HEK293 (cell line): ENCODE measurements at regions not wholly inside any gene's neighbourhood (a gene's known extent, or its start where the extent isn't known, plus 50 kb on each side); places are given as distances from the start of the nearest gene placed in this dataset.

Experiments
- CTCF ChIA-PET: fragments of 350-600 bp; formaldehyde crosslinking; extraction: SDS; loops from one replicate; lab custom pipeline; 2021; ENCODE audit warnings: antibody characterized with exemption; lab: Yijun Ruan, JAX
- POLR2A ChIA-PET: fragments of 300-600 bp; formaldehyde crosslinking; extraction: SDS; loops from one replicate; lab custom pipeline; 2020; ENCODE audit warnings: antibody characterized with exemption, inconsistent platforms; lab: Yijun Ruan, JAX
- H3K27ac ChIP-seq: fragments of 200-500 bp; sonication (Bioruptor generic); 2 replicates; pipeline ENCODE4 v1.5.1; 2014; ENCODE audit warnings: low read depth, low read length, control low read depth, inconsistent platforms; ENCODE audit errors: extremely low read depth
- H3K36me3 ChIP-seq, 2 experiments: fragments of 200-500 bp in 1 of 2; sonication (Bioruptor generic) in 1 of 2; 1 replicate in 1 of 2; 2 replicates in 1 of 2; pipeline ENCODE4 v1.5.1; 2014 to 2017; ENCODE audit warnings: inconsistent platforms in 2 of 2, low read length in 2 of 2; ENCODE audit not compliant: control insufficient read depth in 2 of 2, insufficient read depth in 1 of 2
- H3K4me1 ChIP-seq: fragments of 200-500 bp; sonication (Bioruptor generic); 2 replicates; pipeline ENCODE4 v1.5.1; 2014; ENCODE audit warnings: mild to moderate bottlenecking, low read length, inconsistent platforms; ENCODE audit not compliant: control insufficient read depth, insufficient read depth
- H3K4me3 ChIP-seq: 2 replicates; pipeline ENCODE4 v1.5.1; 2011; ENCODE audit warnings: low read depth, mild to moderate bottlenecking, control low read depth, low read length, moderate library complexity
- H3K9me3 ChIP-seq: fragments of 200-500 bp; sonication (Bioruptor generic); 2 replicates; pipeline ENCODE4 v1.5.1; 2014; ENCODE audit warnings: low read depth, low read length, inconsistent platforms; ENCODE audit not compliant: control insufficient read depth, insufficient read depth
- MEIS1 ChIP-seq: sonication (generic); formaldehyde crosslinking; IDR thresholded peaks from 2 replicates; pipeline ENCODE4 v1.8.1; 2022; ENCODE audit warnings: missing genetic modification reagents, mild to moderate bottlenecking, borderline replicate concordance
- TCF7L2 ChIP-seq: IDR thresholded peaks from 2 replicates; pipeline ENCODE4 v1.6.1; 2011; ENCODE audit warnings: low read depth, mild to moderate bottlenecking, inconsistent platforms, low read length, moderate library complexity, borderline replicate concordance
- WT1 ChIP-seq: fragments of 450-650 bp; formaldehyde crosslinking; IDR thresholded peaks from 2 replicates; pipeline ENCODE4 v1.5.1; 2016; ENCODE audit warnings: missing biosample characterization, missing genetic modification characterization
- ZNF184 ChIP-seq: fragments of 450-650 bp; IDR thresholded peaks from 2 replicates; pipeline ENCODE4 v1.5.1; 2018; ENCODE audit warnings: missing biosample characterization, mild to moderate bottlenecking, missing genetic modification characterization
- ZNF19 ChIP-seq: fragments of 450-650 bp; formaldehyde crosslinking; IDR thresholded peaks from 2 replicates; pipeline ENCODE4; 2016; ENCODE audit warnings: missing biosample characterization, missing genetic modification characterization, low read depth
- ZNF23 ChIP-seq: fragments of 450-650 bp; formaldehyde crosslinking; IDR thresholded peaks from 2 replicates; pipeline ENCODE4 v1.5.1; 2016; ENCODE audit warnings: missing biosample characterization, missing genetic modification characterization, borderline replicate concordance
- ZNF274 ChIP-seq, 2 experiments: fragments of 200-500 bp in 1 of 2; fragments of 450-650 bp in 1 of 2; sonication (Bioruptor generic) in 1 of 2; formaldehyde crosslinking in 1 of 2; IDR thresholded peaks; 2 replicates each; pipeline versions ENCODE4 v1.5.1 to v1.6.1; 2014 to 2016; ENCODE audit warnings: borderline replicate concordance in 1 of 2, inconsistent platforms in 1 of 2, low read length in 1 of 2, missing biosample characterization in 1 of 2, missing genetic modification characterization in 1 of 2
- ZNF426 ChIP-seq: fragments of 450-650 bp; formaldehyde crosslinking; IDR thresholded peaks from 2 replicates; pipeline ENCODE4 v1.5.1; 2017; ENCODE audit warnings: missing biosample characterization, missing genetic modification characterization, mild to moderate bottlenecking, inconsistent platforms, moderate library complexity
- ZNF529 ChIP-seq: fragments of 450-650 bp; formaldehyde crosslinking; IDR thresholded peaks from 2 replicates; pipeline ENCODE4 v1.5.1; 2017; ENCODE audit warnings: missing genetic modification characterization, missing biosample characterization; ENCODE audit not compliant: insufficient replicate concordance
- ZNF76 ChIP-seq: fragments of 450-650 bp; formaldehyde crosslinking; IDR thresholded peaks from 2 replicates; pipeline ENCODE4; 2016; ENCODE audit warnings: low read depth, missing biosample characterization, missing genetic modification characterization, borderline replicate concordance
- ZNF792 ChIP-seq: fragments of 450-650 bp; formaldehyde crosslinking; IDR thresholded peaks from 2 replicates; pipeline ENCODE4 v1.5.1; 2016; ENCODE audit warnings: missing biosample characterization, missing genetic modification characterization
- TF ChIP-seq, protein P1 (sequence below): fragments of 450-650 bp; formaldehyde crosslinking; IDR thresholded peaks from 2 replicates; pipeline ENCODE4 v1.5.1; 2016; ENCODE audit warnings: missing biosample characterization, missing genetic modification characterization
- TF ChIP-seq, protein P2 (sequence below): fragments of 450-650 bp; formaldehyde crosslinking; IDR thresholded peaks from 2 replicates; pipeline ENCODE4 v1.5.1; 2017; ENCODE audit warnings: missing biosample characterization, missing genetic modification characterization
- TF ChIP-seq, protein P3 (sequence below): fragments of 450-650 bp; formaldehyde crosslinking; IDR thresholded peaks from 2 replicates; pipeline ENCODE4 v1.5.1; 2016; ENCODE audit warnings: missing biosample characterization, missing genetic modification characterization, low read depth
- TF ChIP-seq, protein P4 (sequence below): fragments of 450-650 bp; formaldehyde crosslinking; IDR thresholded peaks from 2 replicates; pipeline ENCODE4 v1.5.1; 2016; ENCODE audit warnings: missing biosample characterization, missing genetic modification characterization
- TF ChIP-seq, protein P5 (sequence below): fragments of 450-650 bp; formaldehyde crosslinking; IDR thresholded peaks from 2 replicates; pipeline ENCODE4 v1.5.1; 2016; ENCODE audit warnings: missing biosample characterization, missing genetic modification characterization, borderline replicate concordance
- TF ChIP-seq, protein P6 (sequence below): fragments of 450-650 bp; formaldehyde crosslinking; IDR thresholded peaks from 2 replicates; pipeline ENCODE4 v1.5.1; 2017; ENCODE audit warnings: missing biosample characterization, missing genetic modification characterization
- TF ChIP-seq, protein P7 (sequence below): fragments of 450-650 bp; formaldehyde crosslinking; IDR thresholded peaks from 2 replicates; pipeline ENCODE4 v1.5.1; 2016; ENCODE audit warnings: missing biosample characterization, missing genetic modification characterization

DNA sequence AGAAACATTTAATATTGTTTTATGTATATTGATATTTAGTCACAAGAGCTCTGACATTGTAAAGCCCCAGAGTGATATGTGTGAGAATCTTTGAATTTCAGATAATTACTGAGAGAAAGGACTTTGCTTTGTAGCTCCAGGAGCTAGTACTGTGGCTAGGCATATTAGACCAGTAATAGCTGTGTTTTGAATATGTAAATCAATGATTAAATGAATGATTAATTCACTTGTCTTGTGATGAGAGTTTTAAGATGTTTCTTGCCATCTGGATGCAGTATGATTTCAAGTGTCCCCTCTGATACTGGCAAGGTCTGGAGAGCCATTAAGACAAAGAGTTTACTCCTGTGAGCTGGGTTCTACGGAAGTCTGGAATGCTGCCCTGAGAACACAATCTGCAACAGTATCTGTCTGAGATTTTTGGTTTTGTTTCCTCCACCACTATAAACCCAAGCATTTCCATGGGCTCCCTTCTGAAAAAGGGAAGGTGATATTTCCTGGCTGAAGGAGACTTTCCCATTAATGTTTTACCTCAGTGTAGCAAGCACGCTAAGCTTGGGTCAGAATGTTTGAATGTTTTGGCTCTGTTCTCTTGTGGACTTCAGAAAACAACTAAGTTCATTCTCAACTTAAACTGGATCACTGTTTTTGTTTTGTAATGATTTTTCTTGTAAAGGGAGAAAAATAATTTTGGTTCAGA, 61.3 kb upstream of the BICC1 start:
- no peak for TF ChIP-seq ZNF274 (IDR thresholded peaks at IDR 0.05; ENCODE audit: low read length)
- no peak for TF ChIP-seq ZNF274 (tag by site-specific recombination; IDR thresholded peaks at IDR 0.05; ENCODE audit: borderline replicate concordance)
- TF ChIP-seq, protein P1, sequence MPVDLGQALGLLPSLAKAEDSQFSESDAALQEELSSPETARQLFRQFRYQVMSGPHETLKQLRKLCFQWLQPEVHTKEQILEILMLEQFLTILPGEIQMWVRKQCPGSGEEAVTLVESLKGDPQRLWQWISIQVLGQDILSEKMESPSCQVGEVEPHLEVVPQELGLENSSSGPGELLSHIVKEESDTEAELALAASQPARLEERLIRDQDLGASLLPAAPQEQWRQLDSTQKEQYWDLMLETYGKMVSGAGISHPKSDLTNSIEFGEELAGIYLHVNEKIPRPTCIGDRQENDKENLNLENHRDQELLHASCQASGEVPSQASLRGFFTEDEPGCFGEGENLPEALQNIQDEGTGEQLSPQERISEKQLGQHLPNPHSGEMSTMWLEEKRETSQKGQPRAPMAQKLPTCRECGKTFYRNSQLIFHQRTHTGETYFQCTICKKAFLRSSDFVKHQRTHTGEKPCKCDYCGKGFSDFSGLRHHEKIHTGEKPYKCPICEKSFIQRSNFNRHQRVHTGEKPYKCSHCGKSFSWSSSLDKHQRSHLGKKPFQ (tag by site-specific recombination): no peak
- TF ChIP-seq ZNF529 (tag by site-specific recombination): no peak
- TF ChIP-seq ZNF76 (tag by site-specific recombination): no peak
- no peak for TF ChIP-seq ZNF19 (tag by site-specific recombination)
- no peak for TF ChIP-seq ZNF426 (tag by site-specific recombination)
- no peak for TF ChIP-seq ZNF792
- TF ChIP-seq, protein P2, sequence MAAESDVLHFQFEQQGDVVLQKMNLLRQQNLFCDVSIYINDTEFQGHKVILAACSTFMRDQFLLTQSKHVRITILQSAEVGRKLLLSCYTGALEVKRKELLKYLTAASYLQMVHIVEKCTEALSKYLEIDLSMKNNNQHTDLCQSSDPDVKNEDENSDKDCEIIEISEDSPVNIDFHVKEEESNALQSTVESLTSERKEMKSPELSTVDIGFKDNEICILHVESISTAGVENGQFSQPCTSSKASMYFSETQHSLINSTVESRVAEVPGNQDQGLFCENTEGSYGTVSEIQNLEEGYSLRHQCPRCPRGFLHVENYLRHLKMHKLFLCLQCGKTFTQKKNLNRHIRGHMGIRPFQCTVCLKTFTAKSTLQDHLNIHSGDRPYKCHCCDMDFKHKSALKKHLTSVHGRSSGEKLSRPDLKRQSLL (tag by site-specific recombination): no peak
- TF ChIP-seq WT1: no peak
- TF ChIP-seq, protein P3, sequence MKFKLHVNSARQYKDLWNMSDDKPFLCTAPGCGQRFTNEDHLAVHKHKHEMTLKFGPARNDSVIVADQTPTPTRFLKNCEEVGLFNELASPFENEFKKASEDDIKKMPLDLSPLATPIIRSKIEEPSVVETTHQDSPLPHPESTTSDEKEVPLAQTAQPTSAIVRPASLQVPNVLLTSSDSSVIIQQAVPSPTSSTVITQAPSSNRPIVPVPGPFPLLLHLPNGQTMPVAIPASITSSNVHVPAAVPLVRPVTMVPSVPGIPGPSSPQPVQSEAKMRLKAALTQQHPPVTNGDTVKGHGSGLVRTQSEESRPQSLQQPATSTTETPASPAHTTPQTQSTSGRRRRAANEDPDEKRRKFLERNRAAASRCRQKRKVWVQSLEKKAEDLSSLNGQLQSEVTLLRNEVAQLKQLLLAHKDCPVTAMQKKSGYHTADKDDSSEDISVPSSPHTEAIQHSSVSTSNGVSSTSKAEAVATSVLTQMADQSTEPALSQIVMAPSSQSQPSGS (tag by site-specific recombination): no peak
- no peak for TF ChIP-seq ZNF23 (tag by site-specific recombination)
- TF ChIP-seq, protein P4, sequence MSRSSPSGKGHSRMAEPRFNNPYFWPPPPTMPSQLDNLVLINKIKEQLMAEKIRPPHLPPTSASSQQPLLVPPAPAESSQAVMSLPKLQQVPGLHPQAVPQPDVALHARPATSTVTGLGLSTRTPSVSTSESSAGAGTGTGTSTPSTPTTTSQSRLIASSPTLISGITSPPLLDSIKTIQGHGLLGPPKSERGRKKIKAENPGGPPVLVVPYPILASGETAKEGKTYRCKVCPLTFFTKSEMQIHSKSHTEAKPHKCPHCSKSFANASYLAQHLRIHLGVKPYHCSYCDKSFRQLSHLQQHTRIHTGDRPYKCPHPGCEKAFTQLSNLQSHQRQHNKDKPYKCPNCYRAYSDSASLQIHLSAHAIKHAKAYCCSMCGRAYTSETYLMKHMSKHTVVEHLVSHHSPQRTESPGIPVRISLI (tag by site-specific recombination): no peak
- TF ChIP-seq, protein P5, sequence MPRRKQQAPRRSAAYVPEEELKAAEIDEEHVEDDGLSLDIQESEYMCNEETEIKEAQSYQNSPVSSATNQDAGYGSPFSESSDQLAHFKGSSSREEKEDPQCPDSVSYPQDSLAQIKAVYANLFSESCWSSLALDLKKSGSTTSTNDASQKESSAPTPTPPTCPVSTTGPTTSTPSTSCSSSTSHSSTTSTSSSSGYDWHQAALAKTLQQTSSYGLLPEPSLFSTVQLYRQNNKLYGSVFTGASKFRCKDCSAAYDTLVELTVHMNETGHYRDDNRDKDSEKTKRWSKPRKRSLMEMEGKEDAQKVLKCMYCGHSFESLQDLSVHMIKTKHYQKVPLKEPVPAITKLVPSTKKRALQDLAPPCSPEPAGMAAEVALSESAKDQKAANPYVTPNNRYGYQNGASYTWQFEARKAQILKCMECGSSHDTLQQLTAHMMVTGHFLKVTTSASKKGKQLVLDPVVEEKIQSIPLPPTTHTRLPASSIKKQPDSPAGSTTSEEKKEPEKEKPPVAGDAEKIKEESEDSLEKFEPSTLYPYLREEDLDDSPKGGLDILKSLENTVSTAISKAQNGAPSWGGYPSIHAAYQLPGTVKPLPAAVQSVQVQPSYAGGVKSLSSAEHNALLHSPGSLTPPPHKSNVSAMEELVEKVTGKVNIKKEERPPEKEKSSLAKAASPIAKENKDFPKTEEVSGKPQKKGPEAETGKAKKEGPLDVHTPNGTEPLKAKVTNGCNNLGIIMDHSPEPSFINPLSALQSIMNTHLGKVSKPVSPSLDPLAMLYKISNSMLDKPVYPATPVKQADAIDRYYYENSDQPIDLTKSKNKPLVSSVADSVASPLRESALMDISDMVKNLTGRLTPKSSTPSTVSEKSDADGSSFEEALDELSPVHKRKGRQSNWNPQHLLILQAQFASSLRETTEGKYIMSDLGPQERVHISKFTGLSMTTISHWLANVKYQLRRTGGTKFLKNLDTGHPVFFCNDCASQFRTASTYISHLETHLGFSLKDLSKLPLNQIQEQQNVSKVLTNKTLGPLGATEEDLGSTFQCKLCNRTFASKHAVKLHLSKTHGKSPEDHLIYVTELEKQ: no peak
- no peak for TF ChIP-seq TCF7L2
- TF ChIP-seq, protein P6, sequence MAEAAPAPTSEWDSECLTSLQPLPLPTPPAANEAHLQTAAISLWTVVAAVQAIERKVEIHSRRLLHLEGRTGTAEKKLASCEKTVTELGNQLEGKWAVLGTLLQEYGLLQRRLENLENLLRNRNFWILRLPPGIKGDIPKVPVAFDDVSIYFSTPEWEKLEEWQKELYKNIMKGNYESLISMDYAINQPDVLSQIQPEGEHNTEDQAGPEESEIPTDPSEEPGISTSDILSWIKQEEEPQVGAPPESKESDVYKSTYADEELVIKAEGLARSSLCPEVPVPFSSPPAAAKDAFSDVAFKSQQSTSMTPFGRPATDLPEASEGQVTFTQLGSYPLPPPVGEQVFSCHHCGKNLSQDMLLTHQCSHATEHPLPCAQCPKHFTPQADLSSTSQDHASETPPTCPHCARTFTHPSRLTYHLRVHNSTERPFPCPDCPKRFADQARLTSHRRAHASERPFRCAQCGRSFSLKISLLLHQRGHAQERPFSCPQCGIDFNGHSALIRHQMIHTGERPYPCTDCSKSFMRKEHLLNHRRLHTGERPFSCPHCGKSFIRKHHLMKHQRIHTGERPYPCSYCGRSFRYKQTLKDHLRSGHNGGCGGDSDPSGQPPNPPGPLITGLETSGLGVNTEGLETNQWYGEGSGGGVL: no peak
- TF ChIP-seq, protein P7, sequence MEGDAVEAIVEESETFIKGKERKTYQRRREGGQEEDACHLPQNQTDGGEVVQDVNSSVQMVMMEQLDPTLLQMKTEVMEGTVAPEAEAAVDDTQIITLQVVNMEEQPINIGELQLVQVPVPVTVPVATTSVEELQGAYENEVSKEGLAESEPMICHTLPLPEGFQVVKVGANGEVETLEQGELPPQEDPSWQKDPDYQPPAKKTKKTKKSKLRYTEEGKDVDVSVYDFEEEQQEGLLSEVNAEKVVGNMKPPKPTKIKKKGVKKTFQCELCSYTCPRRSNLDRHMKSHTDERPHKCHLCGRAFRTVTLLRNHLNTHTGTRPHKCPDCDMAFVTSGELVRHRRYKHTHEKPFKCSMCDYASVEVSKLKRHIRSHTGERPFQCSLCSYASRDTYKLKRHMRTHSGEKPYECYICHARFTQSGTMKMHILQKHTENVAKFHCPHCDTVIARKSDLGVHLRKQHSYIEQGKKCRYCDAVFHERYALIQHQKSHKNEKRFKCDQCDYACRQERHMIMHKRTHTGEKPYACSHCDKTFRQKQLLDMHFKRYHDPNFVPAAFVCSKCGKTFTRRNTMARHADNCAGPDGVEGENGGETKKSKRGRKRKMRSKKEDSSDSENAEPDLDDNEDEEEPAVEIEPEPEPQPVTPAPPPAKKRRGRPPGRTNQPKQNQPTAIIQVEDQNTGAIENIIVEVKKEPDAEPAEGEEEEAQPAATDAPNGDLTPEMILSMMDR (tag by site-specific recombination): no peak
- TF ChIP-seq ZNF184: no peak
- TF ChIP-seq MEIS1 (CRISPR knock-in tag): no peak
- CTCF ChIA-PET: interaction anchor here (0.9 to 1.7 kb wide), 3 partner anchors 13 to 37 kb away, joined by 3 to 5 read pairs (median 3); no protein-coding TSS in a partner anchor
- Histone ChIP-seq H3K36me3 (no peaks in the 10 kb centered on the region), H3K27ac (no peak overlapping the region), H3K4me1 (no peaks in the 10 kb centered on the region), H3K4me3 (no peak overlapping the region), H3K9me3 (no peaks in the 10 kb centered on the region)
- POLR2A ChIA-PET: no interaction called here
